AG04450 (cell line): ENCODE measurements at regions not wholly inside any gene's neighbourhood (a gene's known extent, or its start where the extent isn't known, plus 50 kb on each side); places are given as distances from the start of the nearest gene placed in this dataset.

Experiments
- CTCF ChIA-PET: fragments of 300-600, 350-600 bp; formaldehyde crosslinking; extraction: SDS; loops from one replicate; lab custom pipeline; 2022; ENCODE audit warnings: antibody characterized with exemption, inconsistent platforms; lab: Charles Lee
- POLR2A ChIA-PET: fragments of 350-600 bp; formaldehyde crosslinking; extraction: SDS; loops from one replicate; lab custom pipeline; 2021; ENCODE audit warnings: antibody characterized with exemption, inconsistent platforms; lab: Yijun Ruan, JAX
- DNase-seq: peaks from one replicate; pipeline ENCODE4 v3.0.0-alpha.2; 2011; ENCODE audit warnings: low read depth, low spot score
- H3K27ac ChIP-seq: one replicate; pipeline ENCODE4 v1.5.1; 2012; ENCODE audit warnings: low read depth, low read length, control low read depth
- H3K27me3 ChIP-seq: one replicate; pipeline ENCODE4 v1.6.0; 2012; ENCODE audit warnings: low read length; ENCODE audit not compliant: control insufficient read depth, insufficient read depth
- H3K4me3 ChIP-seq: 2 replicates; pipeline ENCODE4 v1.5.1; 2011; ENCODE audit warnings: mild to moderate bottlenecking, low read depth, low read length, control low read depth
- H3K9me3 ChIP-seq: 2 replicates; pipeline ENCODE4 v1.5.1; 2012; ENCODE audit warnings: low read length; ENCODE audit not compliant: control insufficient read depth, insufficient read depth
- TF ChIP-seq, protein P1 (sequence below): IDR thresholded peaks from 2 replicates; pipeline ENCODE4 v1.5.1; 2011; ENCODE audit warnings: low read depth, low read length, control low read depth, inconsistent platforms

- Histone ChIP-seq H3K27me3 (no peaks in the 10 kb centered on the region), H3K27ac (no peak overlapping the region), H3K4me3 (no peak overlapping the region), H3K9me3 (no peaks in the 10 kb centered on the region)
- TF ChIP-seq, protein P1, sequence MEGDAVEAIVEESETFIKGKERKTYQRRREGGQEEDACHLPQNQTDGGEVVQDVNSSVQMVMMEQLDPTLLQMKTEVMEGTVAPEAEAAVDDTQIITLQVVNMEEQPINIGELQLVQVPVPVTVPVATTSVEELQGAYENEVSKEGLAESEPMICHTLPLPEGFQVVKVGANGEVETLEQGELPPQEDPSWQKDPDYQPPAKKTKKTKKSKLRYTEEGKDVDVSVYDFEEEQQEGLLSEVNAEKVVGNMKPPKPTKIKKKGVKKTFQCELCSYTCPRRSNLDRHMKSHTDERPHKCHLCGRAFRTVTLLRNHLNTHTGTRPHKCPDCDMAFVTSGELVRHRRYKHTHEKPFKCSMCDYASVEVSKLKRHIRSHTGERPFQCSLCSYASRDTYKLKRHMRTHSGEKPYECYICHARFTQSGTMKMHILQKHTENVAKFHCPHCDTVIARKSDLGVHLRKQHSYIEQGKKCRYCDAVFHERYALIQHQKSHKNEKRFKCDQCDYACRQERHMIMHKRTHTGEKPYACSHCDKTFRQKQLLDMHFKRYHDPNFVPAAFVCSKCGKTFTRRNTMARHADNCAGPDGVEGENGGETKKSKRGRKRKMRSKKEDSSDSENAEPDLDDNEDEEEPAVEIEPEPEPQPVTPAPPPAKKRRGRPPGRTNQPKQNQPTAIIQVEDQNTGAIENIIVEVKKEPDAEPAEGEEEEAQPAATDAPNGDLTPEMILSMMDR = no peak
- CTCF ChIA-PET = no interaction called here
- DNase-seq = no peak
- POLR2A ChIA-PET = interaction anchor here (0.6 kb wide), 1 partner anchor 677 kb away, joined by 3 read pairs; no protein-coding TSS in a partner anchor
These were observed 434.0 kb upstream of the BTBD3 start for GRCh38 chr20:11483697-11484096.

- H3K27me3 ChIP-seq = no peaks in the 10 kb centered on the region
- H3K9me3 ChIP-seq = no peaks in the 10 kb centered on the region
- CTCF ChIA-PET = no interaction called here
- DNase-seq = no peak
- POLR2A ChIA-PET = no interaction called here
- TF ChIP-seq, protein P1 = no peak
- H3K27ac ChIP-seq = no peak overlapping the region
- H3K4me3 ChIP-seq = no peak overlapping the region
These were observed 433.2 kb upstream of the BTBD3 start for GRCh38 chr20:11484479-11484878.

DNA sequence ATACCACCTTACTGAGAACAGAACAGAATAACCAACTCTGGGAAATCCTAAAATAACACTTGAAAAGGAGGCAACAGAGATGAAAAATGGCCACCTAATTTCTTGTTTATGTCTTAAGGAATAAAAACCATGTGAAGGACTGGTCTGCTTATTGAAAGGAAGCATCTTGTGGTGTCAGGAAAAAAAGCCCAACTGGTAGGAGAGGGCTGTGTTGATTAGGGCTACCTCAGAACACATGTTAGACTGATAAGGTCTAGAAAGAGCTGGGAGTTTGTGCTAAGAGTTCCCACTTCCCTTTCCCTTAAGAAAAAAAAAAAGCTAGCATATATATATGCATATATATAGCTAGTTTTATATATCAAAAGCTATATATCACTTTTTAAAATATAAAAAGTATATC is 425.3 kb upstream of the BTBD3 start:
- ChIA-PET CTCF (no interaction called here), POLR2A (no interaction called here)
- Histone ChIP-seq H3K27ac (no peak overlapping the region), H3K4me3 (no peak overlapping the region), H3K9me3 (no peaks in the 10 kb centered on the region), H3K27me3 (no peaks in the 10 kb centered on the region)
- TF ChIP-seq, protein P1 = no peak
- DNase-seq = no peak

DNA sequence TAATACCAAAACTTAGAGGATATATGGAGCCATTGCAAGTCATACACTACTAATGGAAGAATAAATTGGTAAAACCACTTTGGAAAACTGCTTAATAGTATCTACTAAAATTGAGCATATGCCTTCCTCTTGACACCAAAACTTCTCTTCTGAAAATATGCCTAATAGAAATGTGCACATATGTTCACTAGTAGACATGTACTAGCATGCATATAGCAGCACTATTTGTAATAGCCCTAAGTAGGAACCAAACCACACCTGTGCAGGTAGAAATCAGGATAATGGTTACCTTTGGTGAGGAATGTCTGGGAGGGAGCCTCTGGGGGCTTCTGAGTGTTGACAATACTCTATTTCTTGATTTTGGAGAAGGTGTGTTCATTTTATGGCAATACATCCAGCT is 424.8 kb upstream of the BTBD3 start:
- no peak overlapping the region for H3K4me3 ChIP-seq
- no peaks in the 10 kb centered on the region for H3K9me3 ChIP-seq
- H3K27me3 ChIP-seq = no peaks in the 10 kb centered on the region
- DNase-seq = no peak
- ChIA-PET POLR2A (no interaction called here), CTCF (interaction anchor here (0.9 kb wide), 1 partner anchor 1432 kb away, joined by 3 read pairs; no protein-coding TSS in a partner anchor)
- TF ChIP-seq, protein P1 = no peak
- no peak overlapping the region for H3K27ac ChIP-seq

DNA sequence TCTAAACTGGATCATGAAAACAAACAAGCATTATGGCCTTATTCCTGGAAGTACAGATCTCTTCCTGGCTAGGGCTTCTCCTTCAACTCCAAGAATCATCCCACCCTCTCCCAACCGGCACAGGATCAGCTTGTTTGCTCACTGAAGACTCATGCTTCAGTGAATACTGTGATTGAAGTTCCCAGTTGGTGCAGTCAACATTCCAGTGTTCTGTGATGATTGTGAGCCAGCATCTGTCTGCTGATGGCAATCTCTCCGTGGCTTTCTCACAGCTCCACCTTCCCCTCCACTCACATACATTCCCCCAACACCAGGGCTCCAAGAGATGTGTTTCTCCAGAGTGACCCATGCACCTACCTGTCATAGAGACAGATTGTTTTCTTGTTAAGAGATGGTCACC is 421.3 kb upstream of the BTBD3 start:
- POLR2A ChIA-PET = no interaction called here
- H3K9me3 ChIP-seq = no peaks in the 10 kb centered on the region
- DNase-seq = no peak

More for the DNA sequence above, 421.3 kb upstream of the BTBD3 start:
- TF ChIP-seq, protein P1 = no peak
- H3K27me3 ChIP-seq = peaks cover 6% of the 10 kb centered on the region
- no peak overlapping the region for H3K27ac ChIP-seq
- H3K4me3 ChIP-seq = no peak overlapping the region
- CTCF ChIA-PET = no interaction called here
